SK-N-SH treated with all-trans-retinoic acid at 6 μM for 48 hours (cell line): ENCODE measurements at regions not wholly inside any gene's neighbourhood (a gene's known extent, or its start where the extent isn't known, plus 50 kb on each side); places are given as distances from the start of the nearest gene placed in this dataset.
"Not testable (repeated sequence)": the region's sequence is repeated elsewhere in the genome, so short reads cannot be mapped to it uniquely, and the experiment has no call there.

ENCODE experiments used
- ATAC-seq: fragments of 200-7000 bp; cut with Tn5 transposase; 3 replicates; pipeline ENCODE4 v1.9.1; 2020; ENCODE audit warnings: mild to moderate bottlenecking, moderate library complexity
- ARNTL ChIP-seq: fragments of 450-650 bp; formaldehyde crosslinking; IDR thresholded peaks from 2 replicates; pipeline ENCODE4 v1.5.0; 2020; ENCODE audit warnings: low read depth, mild to moderate bottlenecking, moderate library complexity, borderline replicate concordance
- BACH2 ChIP-seq: fragments of 250-450 bp; sonication (Bioruptor Pico); IDR thresholded peaks from 2 replicates; pipeline ENCODE4 v1.9.0; 2021; ENCODE audit warnings: mild to moderate bottlenecking, borderline replicate concordance
- CSDC2 ChIP-seq: fragments of 250-450 bp; sonication (Bioruptor Pico); IDR thresholded peaks from 2 replicates; pipeline ENCODE4 v1.5.0; 2020; ENCODE audit warnings: mild to moderate bottlenecking, moderate library complexity
- CSRNP3 ChIP-seq: fragments of 250-450 bp; sonication (Bioruptor Pico); IDR thresholded peaks from 2 replicates; pipeline ENCODE4 v1.5.1; 2021; ENCODE audit warnings: mild to moderate bottlenecking, moderate library complexity
- ESRRG ChIP-seq: fragments of 250-450 bp; sonication (Bioruptor Pico); IDR thresholded peaks from 2 replicates; pipeline ENCODE4 v1.6.1; 2021; ENCODE audit warnings: mild to moderate bottlenecking
- GLIS3 ChIP-seq: fragments of 250-450 bp; sonication (Bioruptor Pico); IDR thresholded peaks from 2 replicates; pipeline ENCODE4 v1.5.0; 2020; ENCODE audit warnings: mild to moderate bottlenecking, moderate library complexity
- ISL1 ChIP-seq: fragments of 250-450 bp; sonication (Bioruptor Pico); IDR thresholded peaks from 2 replicates; pipeline ENCODE4 v2.1.2; 2022; ENCODE audit warnings: mild to moderate bottlenecking, moderate library complexity
- OSR1 ChIP-seq: fragments of 250-450 bp; sonication (Bioruptor Pico); IDR thresholded peaks from 2 replicates; pipeline ENCODE4 v1.8.0; 2022; ENCODE audit warnings: moderate library complexity, mild to moderate bottlenecking, inconsistent platforms
- PPARA ChIP-seq: fragments of 250-450 bp; sonication (Bioruptor Pico); IDR thresholded peaks from 2 replicates; pipeline ENCODE4 v1.5.0; 2020; ENCODE audit warnings: mild to moderate bottlenecking, borderline replicate concordance
- RARB ChIP-seq: fragments of 250-450 bp; sonication (Bioruptor Pico); IDR thresholded peaks from 2 replicates; pipeline ENCODE4 v1.8.0; 2021; ENCODE audit warnings: mild to moderate bottlenecking, moderate library complexity
- SNAI2 ChIP-seq: fragments of 250-450 bp; sonication (Bioruptor Pico); IDR thresholded peaks from 2 replicates; pipeline ENCODE4 v1.5.0; 2020; ENCODE audit warnings: mild to moderate bottlenecking, moderate library complexity
- TCF4 ChIP-seq: fragments of 250-450 bp; sonication (Bioruptor Pico); IDR thresholded peaks from 2 replicates; pipeline ENCODE4 v1.8.0; 2021; ENCODE audit warnings: mild to moderate bottlenecking, moderate library complexity, borderline replicate concordance
- TOX ChIP-seq: fragments of 250-450 bp; sonication (Bioruptor Pico); IDR thresholded peaks from 2 replicates; pipeline ENCODE4 v1.8.0; 2021; ENCODE audit warnings: mild to moderate bottlenecking, moderate library complexity, borderline replicate concordance
- TSHZ2 ChIP-seq: fragments of 250-450 bp; sonication (Bioruptor Pico); IDR thresholded peaks from 2 replicates; pipeline ENCODE4 v1.5.0; 2020; ENCODE audit warnings: mild to moderate bottlenecking, moderate library complexity
- ZC3H10 ChIP-seq: fragments of 250-450 bp; sonication (Bioruptor Pico); IDR thresholded peaks from 2 replicates; pipeline ENCODE4 v1.5.1; 2021; ENCODE audit warnings: mild to moderate bottlenecking, moderate library complexity
- ZFP3 ChIP-seq: fragments of 250-450 bp; sonication (Bioruptor Pico); IDR thresholded peaks from 2 replicates; pipeline ENCODE4 v1.5.0; 2020; ENCODE audit warnings: mild to moderate bottlenecking, moderate library complexity
- ZFP30 ChIP-seq: fragments of 450-650 bp; formaldehyde crosslinking; IDR thresholded peaks from 2 replicates; pipeline ENCODE4 v1.5.0; 2022; ENCODE audit warnings: mild to moderate bottlenecking, moderate library complexity
- ZNF565 ChIP-seq: fragments of 450-650 bp; formaldehyde crosslinking; conservative IDR thresholded peaks from 2 replicates; pipeline ENCODE4 v1.5.0; 2020; ENCODE audit warnings: low read depth, mild to moderate bottlenecking, moderate library complexity
- ZNF8 ChIP-seq: fragments of 450-650 bp; formaldehyde crosslinking; IDR thresholded peaks from 2 replicates; pipeline ENCODE4 v1.5.0; 2020; ENCODE audit warnings: mild to moderate bottlenecking, moderate library complexity
- TF ChIP-seq, protein P1 (sequence below): fragments of 250-450 bp; sonication (Bioruptor Pico); IDR thresholded peaks from 2 replicates; pipeline ENCODE4 v1.8.0; 2020; ENCODE audit warnings: mild to moderate bottlenecking, moderate library complexity, borderline replicate concordance
- TF ChIP-seq, protein P2 (sequence below): fragments of 250-450 bp; sonication (Bioruptor Pico); IDR thresholded peaks from 2 replicates; pipeline ENCODE4 v1.8.0; 2021; ENCODE audit warnings: low read depth, mild to moderate bottlenecking, moderate library complexity, borderline replicate concordance
- TF ChIP-seq, protein P3 (sequence below): fragments of 250-450 bp; sonication (Bioruptor Pico); IDR thresholded peaks from 2 replicates; pipeline ENCODE4 v1.5.1; 2020; ENCODE audit warnings: low read depth, mild to moderate bottlenecking, moderate library complexity

DNA sequence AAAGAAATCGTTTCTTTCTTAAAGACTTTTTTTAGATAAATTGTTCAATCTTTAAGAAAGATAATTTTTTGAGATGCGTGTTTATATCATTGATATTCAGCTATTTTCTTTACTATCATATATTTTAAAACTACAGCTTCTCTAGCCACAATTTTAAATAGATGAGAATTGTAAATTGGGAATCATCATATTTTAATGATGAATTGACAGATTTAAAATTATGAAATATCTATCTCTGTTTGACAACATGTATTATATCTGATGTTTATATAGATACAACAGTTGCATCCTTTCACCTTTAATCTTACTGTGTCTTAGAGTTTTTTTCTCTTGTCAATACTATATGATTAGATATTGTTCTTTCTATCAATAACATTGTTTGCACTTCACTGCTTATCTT, 762.3 kb upstream of the GJE1 start:
- TF ChIP-seq CSDC2 (CRISPR knock-in tag), result no peak
- TF ChIP-seq RARB (CRISPR knock-in tag), result no peak
- no peak for TF ChIP-seq TSHZ2 (CRISPR knock-in tag)
- TF ChIP-seq, protein P1, sequence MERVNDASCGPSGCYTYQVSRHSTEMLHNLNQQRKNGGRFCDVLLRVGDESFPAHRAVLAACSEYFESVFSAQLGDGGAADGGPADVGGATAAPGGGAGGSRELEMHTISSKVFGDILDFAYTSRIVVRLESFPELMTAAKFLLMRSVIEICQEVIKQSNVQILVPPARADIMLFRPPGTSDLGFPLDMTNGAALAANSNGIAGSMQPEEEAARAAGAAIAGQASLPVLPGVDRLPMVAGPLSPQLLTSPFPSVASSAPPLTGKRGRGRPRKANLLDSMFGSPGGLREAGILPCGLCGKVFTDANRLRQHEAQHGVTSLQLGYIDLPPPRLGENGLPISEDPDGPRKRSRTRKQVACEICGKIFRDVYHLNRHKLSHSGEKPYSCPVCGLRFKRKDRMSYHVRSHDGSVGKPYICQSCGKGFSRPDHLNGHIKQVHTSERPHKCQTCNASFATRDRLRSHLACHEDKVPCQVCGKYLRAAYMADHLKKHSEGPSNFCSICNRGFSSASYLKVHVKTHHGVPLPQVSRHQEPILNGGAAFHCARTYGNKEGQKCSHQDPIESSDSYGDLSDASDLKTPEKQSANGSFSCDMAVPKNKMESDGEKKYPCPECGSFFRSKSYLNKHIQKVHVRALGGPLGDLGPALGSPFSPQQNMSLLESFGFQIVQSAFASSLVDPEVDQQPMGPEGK (CRISPR knock-in tag), result no peak
- TF ChIP-seq ESRRG (CRISPR knock-in tag), result no peak
- no peak for TF ChIP-seq ZC3H10
- TF ChIP-seq ISL1 (CRISPR knock-in tag), result no peak
- no peak for TF ChIP-seq PPARA
- no peak for TF ChIP-seq BACH2 (CRISPR knock-in tag)
- TF ChIP-seq, protein P2, sequence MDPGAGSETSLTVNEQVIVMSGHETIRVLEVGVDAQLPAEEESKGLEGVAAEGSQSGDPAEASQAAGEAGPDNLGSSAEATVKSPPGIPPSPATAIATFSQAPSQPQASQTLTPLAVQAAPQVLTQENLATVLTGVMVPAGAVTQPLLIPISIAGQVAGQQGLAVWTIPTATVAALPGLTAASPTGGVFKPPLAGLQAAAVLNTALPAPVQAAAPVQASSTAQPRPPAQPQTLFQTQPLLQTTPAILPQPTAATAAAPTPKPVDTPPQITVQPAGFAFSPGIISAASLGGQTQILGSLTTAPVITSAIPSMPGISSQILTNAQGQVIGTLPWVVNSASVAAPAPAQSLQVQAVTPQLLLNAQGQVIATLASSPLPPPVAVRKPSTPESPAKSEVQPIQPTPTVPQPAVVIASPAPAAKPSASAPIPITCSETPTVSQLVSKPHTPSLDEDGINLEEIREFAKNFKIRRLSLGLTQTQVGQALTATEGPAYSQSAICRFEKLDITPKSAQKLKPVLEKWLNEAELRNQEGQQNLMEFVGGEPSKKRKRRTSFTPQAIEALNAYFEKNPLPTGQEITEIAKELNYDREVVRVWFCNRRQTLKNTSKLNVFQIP (CRISPR knock-in tag), result no peak
- no peak for TF ChIP-seq TCF4 (CRISPR knock-in tag)
- TF ChIP-seq CSRNP3 (CRISPR knock-in tag), result no peak
- TF ChIP-seq ZFP30 (CRISPR knock-in tag), result no peak
- TF ChIP-seq OSR1 (CRISPR knock-in tag), result no peak
- TF ChIP-seq ZNF8 (CRISPR knock-in tag), result no peak
- TF ChIP-seq ZNF565 (CRISPR knock-in tag), result no peak
- no peak for TF ChIP-seq ARNTL (CRISPR knock-in tag)
- TF ChIP-seq SNAI2 (CRISPR knock-in tag), result no peak
- TF ChIP-seq ZFP3 (CRISPR knock-in tag), result no peak
- no peak for TF ChIP-seq TOX (CRISPR knock-in tag)
- no peak for ATAC-seq

GRCh38 chr6:141366796-141367195, 765.9 kb upstream of the GJE1 start:
- ATAC-seq, result not testable (repeated sequence)

DNA sequence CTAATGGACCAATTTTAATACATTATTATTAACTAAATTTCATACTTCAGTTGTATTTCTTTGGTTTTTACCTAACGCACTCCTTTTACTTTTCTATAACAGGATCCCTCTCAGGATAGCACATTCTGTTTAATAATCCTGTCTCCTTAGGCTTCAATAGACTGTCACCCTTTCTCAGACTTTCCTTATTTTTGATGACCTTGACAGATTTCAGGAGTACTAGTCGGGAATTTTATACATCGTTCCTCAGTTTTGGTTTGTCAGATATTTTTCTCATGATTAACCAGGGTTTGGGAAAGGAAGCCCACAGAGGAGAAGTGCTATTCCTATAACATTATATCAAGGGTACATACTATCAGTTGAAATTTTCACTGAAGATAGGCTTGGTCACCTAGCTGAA, 768.0 kb upstream of the GJE1 start:
- ATAC-seq, result no peak
- TF ChIP-seq ZNF8 (CRISPR knock-in tag), result no peak
- no peak for TF ChIP-seq ZNF565 (CRISPR knock-in tag)
- no peak for TF ChIP-seq TSHZ2 (CRISPR knock-in tag)
- TF ChIP-seq TOX (CRISPR knock-in tag), result no peak
- no peak for TF ChIP-seq ZFP3 (CRISPR knock-in tag)
- no peak for TF ChIP-seq OSR1 (CRISPR knock-in tag)
- no peak for TF ChIP-seq PPARA
- no peak for TF ChIP-seq GLIS3 (CRISPR knock-in tag)
- no peak for TF ChIP-seq ARNTL (CRISPR knock-in tag)
- TF ChIP-seq, protein P2 (CRISPR knock-in tag), result no peak
- TF ChIP-seq ESRRG (CRISPR knock-in tag), result no peak
- no peak for TF ChIP-seq ZC3H10
- no peak for TF ChIP-seq CSRNP3 (CRISPR knock-in tag)
- TF ChIP-seq BACH2 (CRISPR knock-in tag), result no peak
- TF ChIP-seq, protein P3, sequence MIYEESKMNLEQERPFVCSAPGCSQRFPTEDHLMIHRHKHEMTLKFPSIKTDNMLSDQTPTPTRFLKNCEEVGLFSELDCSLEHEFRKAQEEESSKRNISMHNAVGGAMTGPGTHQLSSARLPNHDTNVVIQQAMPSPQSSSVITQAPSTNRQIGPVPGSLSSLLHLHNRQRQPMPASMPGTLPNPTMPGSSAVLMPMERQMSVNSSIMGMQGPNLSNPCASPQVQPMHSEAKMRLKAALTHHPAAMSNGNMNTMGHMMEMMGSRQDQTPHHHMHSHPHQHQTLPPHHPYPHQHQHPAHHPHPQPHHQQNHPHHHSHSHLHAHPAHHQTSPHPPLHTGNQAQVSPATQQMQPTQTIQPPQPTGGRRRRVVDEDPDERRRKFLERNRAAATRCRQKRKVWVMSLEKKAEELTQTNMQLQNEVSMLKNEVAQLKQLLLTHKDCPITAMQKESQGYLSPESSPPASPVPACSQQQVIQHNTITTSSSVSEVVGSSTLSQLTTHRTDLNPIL, result no peak
- no peak for TF ChIP-seq ZFP30 (CRISPR knock-in tag)
